Suprapubic skin (tissue), 4 donors: ENCODE measurements at regions not wholly inside any gene's neighbourhood (a gene's known extent, or its start where the extent isn't known, plus 50 kb on each side); places are given as distances from the start of the nearest gene placed in this dataset.
"Not testable (repeated sequence)": the region's sequence is repeated elsewhere in the genome, so short reads cannot be mapped to it uniquely, and the experiment has no call there.

Experiments used
- DNase-seq, 2 donors: peaks; one replicate each; pipeline ENCODE4 v3.0.0-alpha.2; 2019; ENCODE audit warnings: low spot score in 2 of 2
- H3K27ac ChIP-seq: fragments of 200-600 bp; sonication (generic); one replicate; pipeline ENCODE4 v1.5.1; 2019
- H3K27me3 ChIP-seq: fragments of 200-600 bp; sonication (generic); one replicate; pipeline ENCODE4 v1.5.1; 2019
- H3K36me3 ChIP-seq: fragments of 200-600 bp; sonication (generic); one replicate; pipeline ENCODE4 v1.5.1; 2019
- H3K4me1 ChIP-seq: fragments of 200-600 bp; sonication (generic); one replicate; pipeline ENCODE4 v1.5.1; 2019
- H3K4me3 ChIP-seq: fragments of 200-600 bp; sonication (generic); one replicate; pipeline ENCODE4 v1.5.1; 2019; ENCODE audit warnings: mild to moderate bottlenecking
- H3K9me3 ChIP-seq: fragments of 200-600 bp; sonication (generic); one replicate; pipeline ENCODE4 v1.5.1; 2019
- CTCF ChIP-seq, 2 donors: fragments of 200-600 bp in 1 of 2; fragments of 450-650 bp in 1 of 2; sonication (generic) in 1 of 2; IDR thresholded peaks; one replicate each; pipeline ENCODE4 v1.5.1; 2016 to 2019; ENCODE audit warnings: antibody characterized with exemption in 2 of 2, mild to moderate bottlenecking in 1 of 2, moderate library complexity in 1 of 2
- EP300 ChIP-seq: sonication (generic); formaldehyde crosslinking; IDR thresholded peaks from one replicate; pipeline ENCODE4 v1.6.1; 2017; ENCODE audit warnings: antibody characterized with exemption
- POLR2A ChIP-seq, 2 donors: fragments of 450-650 bp; IDR thresholded peaks; one replicate each; pipeline ENCODE4 v1.6.1; 2017; ENCODE audit warnings: antibody characterized with exemption in 2 of 2, mild to moderate bottlenecking in 2 of 2, moderate library complexity in 2 of 2
- POLR2AphosphoS5 ChIP-seq, 3 donors: sonication (generic); formaldehyde crosslinking; IDR thresholded peaks; one replicate each; pipeline ENCODE4 v1.6.1; 2017; ENCODE audit warnings: antibody characterized with exemption in 3 of 3
- WGBS: methylation state at CpG from one replicate; pipeline ENCODE4 v1.1.5; 2018; 5-methylcytosine and 5-hydroxymethylcytosine counted together

- 88% methylated on average over 3 of the region's 3 CpGs for WGBS
- no peak for TF ChIP-seq POLR2AphosphoS5 (IDR thresholded peaks at IDR 0.05)
- TF ChIP-seq CTCF (IDR thresholded peaks at IDR 0.05), result no peak
- TF ChIP-seq POLR2A (IDR thresholded peaks at IDR 0.05), result no peak
- TF ChIP-seq EP300, result no peak
- H3K36me3 ChIP-seq, result no peaks in the 10 kb centered on the region
Measured at GRCh38 chr7:106504207-106504606, 156.8 kb downstream of the CCDC71L start.

GRCh38 chr7:106503626-106504025 lies 157.3 kb downstream of the CCDC71L start:
- DNase-seq, result no peak
- H3K4me1 ChIP-seq, result no peaks in the 10 kb centered on the region
- H3K27me3 ChIP-seq, result no peaks in the 10 kb centered on the region
- no peak overlapping the region for H3K4me3 ChIP-seq
- no peaks in the 10 kb centered on the region for H3K36me3 ChIP-seq
- no peaks in the 10 kb centered on the region for H3K9me3 ChIP-seq
- H3K27ac ChIP-seq, result no peak overlapping the region
- 88% methylated on average over 3 of the region's 3 CpGs for WGBS
- TF ChIP-seq POLR2A (IDR thresholded peaks at IDR 0.05), result no peak
- TF ChIP-seq CTCF (IDR thresholded peaks at IDR 0.05), result no peak
- TF ChIP-seq POLR2AphosphoS5 (IDR thresholded peaks at IDR 0.05), result no peak
- no peak for TF ChIP-seq EP300

More at GRCh38 chr7:106504207-106504606, 156.8 kb downstream of the CCDC71L start:
- H3K27ac ChIP-seq, result no peak overlapping the region
- no peaks in the 10 kb centered on the region for H3K9me3 ChIP-seq
- no peaks in the 10 kb centered on the region for H3K4me1 ChIP-seq
- no peak for DNase-seq
- no peaks in the 10 kb centered on the region for H3K27me3 ChIP-seq
- no peak overlapping the region for H3K4me3 ChIP-seq

GRCh38 chr7:106501605-106502580 lies 159.1 kb downstream of the CCDC71L start:
- no peaks in the 10 kb centered on the region for H3K27me3 ChIP-seq
- H3K27ac ChIP-seq, result no peak overlapping the region
- no peak overlapping the region for H3K4me3 ChIP-seq
- no peaks in the 10 kb centered on the region for H3K9me3 ChIP-seq
- H3K36me3 ChIP-seq, result no peaks in the 10 kb centered on the region
- TF ChIP-seq POLR2A (IDR thresholded peaks at IDR 0.05) (no peak), POLR2AphosphoS5 (IDR thresholded peaks at IDR 0.05) (no peak), CTCF (IDR thresholded peaks at IDR 0.05) (no peak), EP300 (no peak)
- DNase-seq, result no peak
- WGBS, result 49% methylated on average over 5 of the region's 5 CpGs
- H3K4me1 ChIP-seq, result no peaks in the 10 kb centered on the region

- Histone ChIP-seq H3K36me3 (no peaks in the 10 kb centered on the region), H3K27ac (no peak overlapping the region), H3K4me3 (no peak overlapping the region), H3K4me1 (no peaks in the 10 kb centered on the region), H3K27me3 (no peaks in the 10 kb centered on the region), H3K9me3 (no peaks in the 10 kb centered on the region)
- WGBS, result 91% methylated on average over 4 of the region's 4 CpGs
- TF ChIP-seq EP300 (no peak), POLR2A (IDR thresholded peaks at IDR 0.05) (no peak), POLR2AphosphoS5 (IDR thresholded peaks at IDR 0.05) (no peak), CTCF (IDR thresholded peaks at IDR 0.05) (no peak)
- no peak for DNase-seq
Measured at GRCh38 chr7:106499897-106500296, 161.1 kb downstream of the CCDC71L start.

GRCh38 chr7:106498005-106498404 lies 163.0 kb downstream of the CCDC71L start:
- not testable (repeated sequence) for DNase-seq, H3K27me3 ChIP-seq, H3K4me1 ChIP-seq, H3K36me3 ChIP-seq, H3K27ac ChIP-seq, H3K9me3 ChIP-seq, H3K4me3 ChIP-seq
- 77% methylated on average over 2 of the region's 2 CpGs for WGBS
